HEK293T (cell line): ENCODE measurements at regions not wholly inside any gene's neighbourhood (a gene's known extent, or its start where the extent isn't known, plus 50 kb on each side); places are given as distances from the start of the nearest gene placed in this dataset.

Experiments used
- CTCF ChIA-PET: fragments of 350-600 bp; formaldehyde crosslinking; extraction: SDS; loops from one replicate; lab custom pipeline; 2021; ENCODE audit warnings: antibody characterized with exemption, inconsistent platforms; lab: Yijun Ruan, JAX
- POLR2A ChIA-PET: fragments of 350-600 bp; formaldehyde crosslinking; extraction: SDS; loops from one replicate; lab custom pipeline; 2020; ENCODE audit warnings: antibody characterized with exemption, inconsistent platforms; lab: Yijun Ruan, JAX
- DNase-seq: peaks from one replicate; pipeline ENCODE4 v3.0.0; 2012; ENCODE audit warnings: mixed read lengths; ENCODE audit errors: extremely low spot score
- ARNT ChIP-seq: fragments of 450-650 bp; IDR thresholded peaks from 2 replicates; pipeline ENCODE4 v1.6.1; 2017; ENCODE audit warnings: mild to moderate bottlenecking
- BHLHE40 ChIP-seq: fragments of 450-650 bp; IDR thresholded peaks from 2 replicates; pipeline ENCODE4 v1.6.1; 2016; ENCODE audit warnings: mild to moderate bottlenecking, moderate library complexity, borderline replicate concordance
- CTBP1 ChIP-seq: fragments of 450-650 bp; IDR thresholded peaks from 2 replicates; pipeline ENCODE4 v1.6.1; 2016; ENCODE audit warnings: borderline replicate concordance
- ELF4 ChIP-seq: fragments of 450-650 bp; IDR thresholded peaks from 2 replicates; pipeline ENCODE4 v1.6.1; 2017; ENCODE audit warnings: antibody characterized with exemption
- FOXA1 ChIP-seq: fragments of 450-650 bp; IDR thresholded peaks from 2 replicates; pipeline ENCODE4 v1.6.1; 2016; ENCODE audit warnings: mild to moderate bottlenecking
- FOXK2 ChIP-seq: fragments of 450-650 bp; IDR thresholded peaks from 2 replicates; pipeline ENCODE4 v1.6.1; 2016; ENCODE audit warnings: mild to moderate bottlenecking
- FOXM1 ChIP-seq: fragments of 450-650 bp; IDR thresholded peaks from 2 replicates; pipeline ENCODE4 v1.6.1; 2017; ENCODE audit warnings: mild to moderate bottlenecking, borderline replicate concordance
- HDGF ChIP-seq: fragments of 450-650 bp; IDR thresholded peaks from 2 replicates; pipeline ENCODE4 v1.6.1; 2017; ENCODE audit warnings: antibody characterized with exemption, borderline replicate concordance
- L3MBTL2 ChIP-seq: fragments of 450-650 bp; conservative IDR thresholded peaks from 2 replicates; pipeline ENCODE4 v1.6.1; 2016; ENCODE audit warnings: mild to moderate bottlenecking
- LEF1 ChIP-seq: fragments of 450-650 bp; IDR thresholded peaks from 2 replicates; pipeline ENCODE4 v1.6.1; 2017; ENCODE audit warnings: mild to moderate bottlenecking, borderline replicate concordance
- NFRKB ChIP-seq: fragments of 450-650 bp; IDR thresholded peaks from 2 replicates; pipeline ENCODE4 v1.6.1; 2016; ENCODE audit warnings: mild to moderate bottlenecking, moderate library complexity
- PKNOX1 ChIP-seq: fragments of 450-650 bp; IDR thresholded peaks from 2 replicates; pipeline ENCODE4 v1.6.1; 2016
- SP1 ChIP-seq: fragments of 450-650 bp; IDR thresholded peaks from 2 replicates; pipeline ENCODE4 v1.6.1; 2017
- SUZ12 ChIP-seq: fragments of 450-650 bp; IDR thresholded peaks from 2 replicates; pipeline ENCODE4 v1.6.1; 2016; ENCODE audit warnings: mild to moderate bottlenecking
- TARDBP ChIP-seq: fragments of 450-650 bp; IDR thresholded peaks from 2 replicates; pipeline ENCODE4 v1.6.1; 2016
- ZNF384 ChIP-seq: fragments of 450-650 bp; IDR thresholded peaks from 2 replicates; pipeline ENCODE4 v1.6.1; 2016

GRCh38 chr3:177295116-177295515 lies 97.8 kb upstream of the TBL1XR1 start:
- CTCF ChIA-PET = no interaction called here
- no peak for DNase-seq
- POLR2A ChIA-PET = no interaction called here
- TF ChIP-seq CTBP1 (no peak), ARNT (no peak), BHLHE40 (no peak), L3MBTL2 (no peak), HDGF (no peak), FOXK2 (no peak), FOXA1 (no peak), ZNF384 (no peak), TARDBP (no peak), PKNOX1 (no peak), NFRKB (no peak), FOXM1 (no peak), SP1 (no peak), LEF1 (no peak)

- ChIA-PET POLR2A (no interaction called here), CTCF (no interaction called here)
- TF ChIP-seq CTBP1 (no peak), ELF4 (no peak), FOXK2 (no peak), SUZ12 (no peak), NFRKB (no peak), ARNT (no peak), BHLHE40 (no peak), HDGF (no peak), L3MBTL2 (no peak), TARDBP (no peak), FOXM1 (no peak), FOXA1 (no peak), LEF1 (no peak), PKNOX1 (no peak), SP1 (no peak)
These were observed 102.0 kb upstream of the TBL1XR1 start for GRCh38 chr3:177299250-177299649.

GRCh38 chr3:177300039-177300833 lies 103.0 kb upstream of the TBL1XR1 start:
- ChIA-PET CTCF (interaction anchor here (0.6 kb wide), 1 partner anchor 192 kb away, joined by 3 read pairs; no protein-coding TSS in a partner anchor), POLR2A (no interaction called here)
- DNase-seq = no peak
- no peak for TF ChIP-seq SP1
- no peak for TF ChIP-seq SUZ12
- TF ChIP-seq L3MBTL2 = no peak
- TF ChIP-seq NFRKB = no peak
- no peak for TF ChIP-seq HDGF
- no peak for TF ChIP-seq FOXA1
- TF ChIP-seq TARDBP = no peak
- TF ChIP-seq FOXK2 = no peak
- TF ChIP-seq FOXM1 = no peak
- TF ChIP-seq BHLHE40 = no peak
- TF ChIP-seq LEF1 = no peak
- TF ChIP-seq ELF4 = no peak

More at GRCh38 chr3:177299250-177299649, 102.0 kb upstream of the TBL1XR1 start:
- DNase-seq = no peak

- ChIA-PET CTCF (interaction anchor here (0.6 kb wide), 1 partner anchor 192 kb away, joined by 3 read pairs; no protein-coding TSS in a partner anchor), POLR2A (no interaction called here)
- no peak for DNase-seq
- no peak for TF ChIP-seq FOXK2
- TF ChIP-seq L3MBTL2 = no peak
- no peak for TF ChIP-seq ARNT
- TF ChIP-seq SP1 = no peak
- TF ChIP-seq NFRKB = no peak
- no peak for TF ChIP-seq FOXA1
- TF ChIP-seq SUZ12 = no peak
- TF ChIP-seq HDGF = no peak
- no peak for TF ChIP-seq TARDBP
- no peak for TF ChIP-seq ZNF384
- no peak for TF ChIP-seq FOXM1
- TF ChIP-seq LEF1 = no peak
- no peak for TF ChIP-seq BHLHE40
- no peak for TF ChIP-seq CTBP1
- no peak for TF ChIP-seq ELF4
- TF ChIP-seq PKNOX1 = no peak
These were observed 103.6 kb upstream of the TBL1XR1 start for GRCh38 chr3:177300842-177301241.

- TF ChIP-seq HDGF (no peak), PKNOX1 (no peak), ELF4 (no peak), SP1 (no peak), NFRKB (no peak), LEF1 (no peak), FOXK2 (no peak), BHLHE40 (no peak), ZNF384 (no peak), L3MBTL2 (no peak), FOXM1 (no peak)
- CTCF ChIA-PET = no interaction called here
These were observed 109.0 kb upstream of the TBL1XR1 start for GRCh38 chr3:177306252-177306651.

More at GRCh38 chr3:177306252-177306651, 109.0 kb upstream of the TBL1XR1 start:
- POLR2A ChIA-PET = no interaction called here
- no peak for DNase-seq
